Stimulated activated CD4-positive, alpha-beta T cell treated with anti-CD3 and anti-CD28 coated beads, TNF-alpha, amount 100 ng/mL, for 24 hours (primary cell): ENCODE measurements at regions not wholly inside any gene's neighbourhood (a gene's known extent, or its start where the extent isn't known, plus 50 kb on each side); places are given as distances from the start of the nearest gene placed in this dataset.
"Not testable (repeated sequence)": the region's sequence is repeated elsewhere in the genome, so short reads cannot be mapped to it uniquely, and the experiment has no call there.

Experiments used
- DNase-seq, 3 experiments: peaks; one replicate each; pipeline ENCODE4 v3.0.0-alpha.2; 2020; ENCODE audit warnings: low read depth in 3 of 3

GRCh38 chr16:13463619-13464018 lies 456.3 kb upstream of the ERCC4 start:
- no peak for DNase-seq

DNA sequence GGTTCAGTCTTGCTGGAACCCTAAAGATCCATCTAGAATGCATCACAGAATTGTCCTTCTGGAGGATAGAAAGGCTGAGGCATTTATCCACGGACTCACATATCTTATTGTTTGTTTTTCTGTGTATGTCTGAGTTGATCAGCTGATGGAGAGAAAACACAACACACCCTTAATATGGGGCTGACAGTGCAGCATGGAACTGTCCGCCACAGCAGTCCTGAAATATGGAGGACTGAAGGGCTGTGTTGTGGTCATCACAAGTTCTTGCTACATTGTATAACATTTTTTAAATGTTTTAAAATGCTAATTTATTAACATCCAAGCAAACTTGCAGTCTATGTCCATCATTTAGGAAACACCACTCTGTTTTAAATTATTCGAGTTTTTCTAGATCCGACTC lies 448.9 kb upstream of the ERCC4 start:
- no peak for DNase-seq

DNA sequence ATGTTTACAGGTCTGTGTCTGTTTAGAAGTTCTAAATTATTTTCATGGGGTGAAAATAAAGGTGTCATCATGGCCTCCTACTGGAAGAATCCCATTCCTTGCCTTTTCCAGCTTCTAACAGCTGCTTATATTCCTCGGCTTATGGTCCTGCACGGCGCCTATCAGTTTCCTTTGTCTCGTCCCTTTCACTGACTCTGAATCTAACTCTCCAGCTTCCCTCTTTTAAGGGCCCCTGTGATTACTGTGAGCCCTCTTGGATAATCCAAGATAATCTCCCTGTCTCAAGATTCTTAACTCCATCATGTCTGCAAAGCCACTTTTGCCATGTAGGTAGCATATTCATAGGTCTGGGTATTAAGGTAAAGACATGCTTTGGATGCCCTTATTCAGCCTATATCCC lies 441.0 kb upstream of the ERCC4 start:
- no peak for DNase-seq

DNA sequence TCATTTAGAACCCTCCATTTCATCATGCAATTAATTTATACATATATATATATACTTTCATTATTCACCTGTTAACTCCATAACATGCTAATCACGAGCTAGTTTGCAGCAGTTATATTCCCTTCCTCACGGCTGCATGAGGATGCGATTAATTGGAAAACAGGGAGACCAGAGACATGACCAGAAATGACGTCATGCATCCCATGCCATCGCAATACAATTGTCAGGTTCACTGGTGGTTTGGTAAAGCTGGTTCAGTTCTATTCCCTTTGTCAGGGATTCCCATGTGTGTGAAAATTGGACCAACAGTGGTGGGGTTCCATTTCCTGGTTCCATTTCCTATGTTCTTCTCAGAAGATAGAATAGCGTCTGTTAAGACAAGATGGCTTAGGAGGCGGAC lies 440.4 kb upstream of the ERCC4 start:
- DNase-seq, result no peak

DNA sequence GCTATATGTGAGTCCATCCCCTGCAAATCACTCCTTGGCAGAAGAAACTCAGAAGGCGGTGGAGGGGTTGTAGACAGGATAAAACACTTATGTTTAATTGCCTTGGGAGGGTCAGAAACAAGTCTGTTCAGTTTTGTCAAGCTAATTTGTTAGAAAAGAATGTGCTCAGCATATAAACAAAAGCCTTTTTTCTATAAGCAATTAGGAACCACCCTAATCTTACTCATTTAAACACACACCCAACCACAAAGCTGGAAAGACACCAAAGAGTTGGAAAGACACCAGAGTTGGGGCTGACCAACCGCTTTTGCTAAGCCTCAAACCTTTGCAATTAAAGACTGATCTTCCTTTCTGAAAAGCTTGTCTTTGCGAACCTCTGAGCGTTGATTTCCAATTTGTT lies 439.2 kb upstream of the ERCC4 start:
- no peak for DNase-seq

- DNase-seq, result no peak
These were observed 436.8 kb upstream of the ERCC4 start for GRCh38 chr16:13483121-13483520.

GRCh38 chr16:13489416-13489815 lies 430.5 kb upstream of the ERCC4 start:
- DNase-seq, result not testable (repeated sequence)

GRCh38 chr16:13492046-13492445 lies 427.9 kb upstream of the ERCC4 start:
- DNase-seq, result no peak

GRCh38 chr16:13503960-13504635 lies 415.9 kb upstream of the ERCC4 start:
- DNase-seq, result no peak

- no peak for DNase-seq
These were observed 412.4 kb upstream of the ERCC4 start for GRCh38 chr16:13507530-13507929.

DNA sequence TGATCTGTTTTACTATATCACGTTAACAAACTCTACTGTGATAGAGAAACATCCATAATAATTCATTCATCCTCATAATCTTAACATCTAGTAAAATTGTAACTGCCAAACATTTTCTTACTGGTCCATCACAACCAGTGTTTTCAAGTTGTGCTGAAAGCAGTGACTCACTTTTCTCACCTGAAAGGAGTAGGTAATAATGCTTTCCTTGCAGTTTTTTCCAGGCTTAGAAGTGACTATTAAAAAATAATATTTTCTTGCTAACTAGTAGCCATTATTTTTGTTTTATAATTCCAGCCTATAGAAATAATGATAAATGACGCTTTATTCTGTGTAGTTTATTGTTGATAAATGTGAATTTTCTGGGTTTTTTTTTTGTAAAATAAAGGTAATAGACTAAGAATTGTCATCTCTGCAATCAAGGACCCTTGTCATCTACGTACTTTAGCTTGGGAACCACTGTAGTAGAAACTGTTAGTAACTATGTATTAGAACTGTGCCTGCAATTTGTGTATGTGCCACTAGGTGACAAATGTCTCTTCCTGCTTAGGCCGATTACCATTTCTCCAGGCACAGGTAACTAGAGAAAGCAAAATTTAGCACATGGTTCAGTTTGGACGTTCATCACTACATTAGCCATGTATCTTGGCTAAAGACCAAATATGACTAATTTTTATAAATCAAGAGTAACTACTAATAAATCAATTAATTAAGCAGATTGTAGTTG lies 409.4 kb upstream of the ERCC4 start:
- DNase-seq, result no peak

- DNase-seq, result no peak
These were observed 402.1 kb upstream of the ERCC4 start for GRCh38 chr16:13517841-13518240.

- DNase-seq, result no peak
These were observed 400.1 kb upstream of the ERCC4 start for GRCh38 chr16:13519871-13520270.

DNA sequence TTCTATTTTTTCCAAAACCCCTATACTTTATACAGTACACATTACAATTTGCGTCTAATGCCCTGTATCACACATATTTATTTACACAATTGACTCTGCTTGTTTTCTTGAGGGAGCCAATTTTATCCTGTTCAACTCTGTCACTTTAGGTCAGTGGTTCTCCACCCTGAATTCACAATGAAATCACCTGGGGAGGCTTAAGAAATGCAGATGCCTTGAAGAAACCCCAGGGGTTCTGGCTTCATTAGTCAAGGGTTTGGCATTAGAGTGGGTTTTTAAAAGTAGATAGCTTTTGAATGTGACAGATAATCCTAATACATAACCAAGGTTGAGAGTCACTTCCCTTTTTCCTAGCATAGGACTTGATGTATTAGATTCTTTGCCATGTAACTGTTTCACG lies 398.6 kb upstream of the ERCC4 start:
- no peak for DNase-seq

DNA sequence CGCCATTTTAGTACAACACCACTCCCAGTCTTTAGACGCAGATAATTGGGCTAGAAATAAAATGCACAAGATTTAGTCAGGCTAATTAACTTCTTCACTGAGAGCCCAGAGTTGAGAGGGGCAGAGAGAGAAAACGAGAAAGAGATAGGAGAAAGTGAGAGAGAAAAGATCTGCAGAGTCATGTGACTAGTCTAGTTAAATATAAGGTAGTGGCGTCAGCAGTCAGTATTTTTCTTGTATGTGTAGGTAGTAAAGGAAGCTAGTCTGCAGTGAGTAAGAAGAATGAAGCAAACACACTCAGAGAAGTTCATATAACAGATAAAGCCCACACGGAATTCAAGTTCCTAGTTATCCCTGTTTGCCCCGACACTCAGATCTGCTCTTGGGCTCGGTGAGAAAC lies 392.6 kb upstream of the ERCC4 start:
- DNase-seq, result no peak

DNA sequence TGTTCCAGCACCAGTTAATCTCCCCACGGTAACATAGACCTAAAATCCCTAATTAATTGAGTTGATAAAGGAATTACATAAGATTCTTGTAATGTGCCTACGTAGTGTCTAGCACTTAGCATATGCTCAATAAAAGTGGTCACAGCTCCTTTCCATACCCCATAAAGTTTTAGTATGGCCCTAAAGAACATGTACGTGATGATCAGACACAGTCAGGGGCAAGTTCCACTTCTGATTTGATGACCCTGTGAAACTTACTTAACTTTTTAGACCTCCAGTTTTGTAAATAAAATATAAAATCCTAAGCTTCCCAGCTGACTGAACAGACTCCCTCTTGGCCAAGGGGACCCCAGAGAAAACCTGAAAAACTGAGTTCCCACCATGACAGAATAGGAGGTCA lies 391.3 kb upstream of the ERCC4 start:
- no peak for DNase-seq

DNA sequence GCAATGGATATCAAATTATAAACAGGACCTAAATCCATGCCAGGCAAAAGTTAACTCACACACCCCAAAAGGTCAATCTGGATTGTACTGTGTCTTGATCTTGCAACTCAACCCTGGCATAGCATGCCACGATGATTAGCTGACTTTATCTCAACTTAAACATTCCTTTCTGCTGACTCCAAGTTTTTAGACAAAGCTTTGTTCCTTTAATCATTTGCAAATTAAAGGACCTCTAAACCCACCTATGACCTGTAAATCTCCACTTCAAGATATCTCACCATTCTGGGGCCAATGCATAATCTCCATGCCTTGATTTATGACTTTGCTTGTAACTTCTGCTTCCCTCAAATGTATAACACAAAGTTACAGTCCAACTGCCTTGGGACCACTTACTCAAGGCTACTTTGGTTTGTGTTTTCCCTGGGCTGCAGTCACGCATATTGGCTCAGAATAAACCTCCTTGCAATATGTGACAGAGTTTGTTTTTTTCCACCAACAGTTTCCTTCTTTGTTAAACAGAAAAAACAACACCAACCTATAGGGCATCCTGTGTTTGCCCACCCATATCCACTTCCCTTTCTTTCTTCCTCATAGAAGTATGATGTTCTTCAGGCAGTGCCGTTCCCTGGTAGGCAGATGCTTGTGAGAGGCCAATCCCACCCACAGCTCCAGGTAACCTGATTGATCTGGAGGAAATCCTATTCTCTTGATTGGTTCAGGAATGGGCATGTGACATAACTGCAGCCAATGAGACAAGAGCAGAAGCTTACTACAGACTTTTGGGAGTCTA lies 390.6 kb upstream of the ERCC4 start:
- no peak for DNase-seq

GRCh38 chr16:13540771-13541170 lies 379.2 kb upstream of the ERCC4 start:
- DNase-seq, result no peak

GRCh38 chr16:13542284-13542683 lies 377.7 kb upstream of the ERCC4 start:
- no peak for DNase-seq

- DNase-seq, result no peak
These were observed 376.1 kb upstream of the ERCC4 start for GRCh38 chr16:13543850-13544249.

GRCh38 chr16:13545271-13545670 lies 374.7 kb upstream of the ERCC4 start:
- DNase-seq, result no peak

GRCh38 chr16:13550254-13550653 lies 369.7 kb upstream of the ERCC4 start:
- no peak for DNase-seq
